T-helper 17 cell (primary cell): ENCODE measurements at regions not wholly inside any gene's neighbourhood (a gene's known extent, or its start where the extent isn't known, plus 50 kb on each side); places are given as distances from the start of the nearest gene placed in this dataset.
A peak's percentile ranks its signal among the peaks of the same experiment; 100 is the strongest.

ENCODE experiments used
- ATAC-seq: fragments of 150-1000 bp; cut with Tn5 transposase; 2 replicates; pipeline ENCODE4 v1.10.0; 2021; ENCODE audit warnings: mild to moderate bottlenecking, moderate library complexity
- DNase-seq, 3 donors: peaks; one replicate each; pipeline versions ENCODE4 v3.0.0 to v3.0.0-alpha.2; 2020 to 2021
- H3K9me3 ChIP-seq: one replicate; pipeline ENCODE4 v1.7.0; 2013; ENCODE audit warnings: low read length, mild to moderate bottlenecking; ENCODE audit not compliant: control insufficient read depth, poor library complexity, severe bottlenecking
- H3K27ac Mint-ChIP-seq: one replicate; pipeline ENCODE4 v1.8.0; 2022; ENCODE audit warnings: mild to moderate bottlenecking, moderate library complexity, mixed read lengths
- H3K27me3 Mint-ChIP-seq: one replicate; pipeline ENCODE4 v1.8.0; 2022; ENCODE audit warnings: mixed read lengths
- H3K36me3 Mint-ChIP-seq: one replicate; pipeline ENCODE4 v1.8.0; 2022; ENCODE audit warnings: low read depth, mixed read lengths
- H3K4me1 Mint-ChIP-seq: one replicate; pipeline ENCODE4 v1.8.0; 2022; ENCODE audit warnings: mild to moderate bottlenecking, mixed read lengths
- H3K4me3 Mint-ChIP-seq: one replicate; pipeline ENCODE4 v1.8.0; 2022; ENCODE audit warnings: mild to moderate bottlenecking, moderate library complexity, mixed read lengths

GRCh38 chr14:34241185-34241711 lies 220.8 kb downstream of the SPTSSA start:
- H3K36me3 Mint-ChIP-seq: peaks cover 2% of the 10 kb centered on the region
- H3K27me3 Mint-ChIP-seq: peaks cover 28% of the 10 kb centered on the region
- no peaks in the 10 kb centered on the region for H3K4me1 Mint-ChIP-seq
- no peak for DNase-seq
- ATAC-seq: no peak
- H3K27ac Mint-ChIP-seq: no peak overlapping the region
- H3K4me3 Mint-ChIP-seq: no peak overlapping the region
- H3K9me3 ChIP-seq: no peaks in the 10 kb centered on the region

- Mint-ChIP-seq H3K36me3 (no peaks in the 10 kb centered on the region), H3K27me3 (peaks cover 28% of the 10 kb centered on the region), H3K27ac (no peak overlapping the region), H3K4me1 (no peaks in the 10 kb centered on the region), H3K4me3 (no peak overlapping the region)
- ATAC-seq (no peak), DNase-seq (no peak)
- no peaks in the 10 kb centered on the region for H3K9me3 ChIP-seq
These were observed 223.4 kb downstream of the SPTSSA start for GRCh38 chr14:34238610-34239009.

- H3K9me3 ChIP-seq: no peaks in the 10 kb centered on the region
- H3K27ac Mint-ChIP-seq: no peak overlapping the region
- no peak overlapping the region for H3K4me3 Mint-ChIP-seq
- no peaks in the 10 kb centered on the region for H3K36me3 Mint-ChIP-seq
- H3K4me1 Mint-ChIP-seq: no peaks in the 10 kb centered on the region
- ATAC-seq (no peak), DNase-seq (no peak)
- peaks cover 19% of the 10 kb centered on the region for H3K27me3 Mint-ChIP-seq
These were observed 224.4 kb downstream of the SPTSSA start for GRCh38 chr14:34237677-34238076.

GRCh38 chr14:34237081-34237480 lies 225.0 kb downstream of the SPTSSA start:
- no peak for DNase-seq
- H3K27ac Mint-ChIP-seq: no peak overlapping the region
- ATAC-seq: no peak

GRCh38 chr14:34235643-34236300 lies 226.3 kb downstream of the SPTSSA start:
- no peaks in the 10 kb centered on the region for H3K9me3 ChIP-seq
- H3K4me3 Mint-ChIP-seq: no peak overlapping the region
- no peaks in the 10 kb centered on the region for H3K4me1 Mint-ChIP-seq
- DNase-seq: no peak
- ATAC-seq: no peak
- H3K27me3 Mint-ChIP-seq: peaks cover 27% of the 10 kb centered on the region
- no peak overlapping the region for H3K27ac Mint-ChIP-seq
- no peaks in the 10 kb centered on the region for H3K36me3 Mint-ChIP-seq

More at GRCh38 chr14:34237081-34237480, 225.0 kb downstream of the SPTSSA start:
- no peaks in the 10 kb centered on the region for H3K4me1 Mint-ChIP-seq
- no peak overlapping the region for H3K4me3 Mint-ChIP-seq
- H3K9me3 ChIP-seq: no peaks in the 10 kb centered on the region
- H3K27me3 Mint-ChIP-seq: peaks cover 19% of the 10 kb centered on the region
- H3K36me3 Mint-ChIP-seq: no peaks in the 10 kb centered on the region

GRCh38 chr14:34234258-34234657 lies 227.8 kb downstream of the SPTSSA start:
- H3K9me3 ChIP-seq: no peaks in the 10 kb centered on the region
- Mint-ChIP-seq H3K27me3 (peaks cover 21% of the 10 kb centered on the region), H3K27ac (no peak overlapping the region), H3K4me3 (no peak overlapping the region), H3K4me1 (no peaks in the 10 kb centered on the region), H3K36me3 (no peaks in the 10 kb centered on the region)
- DNase-seq (no peak), ATAC-seq (no peak)

GRCh38 chr14:34233619-34234018 lies 228.4 kb downstream of the SPTSSA start:
- no peaks in the 10 kb centered on the region for H3K36me3 Mint-ChIP-seq
- H3K27ac Mint-ChIP-seq: no peak overlapping the region
- no peak for DNase-seq
- no peaks in the 10 kb centered on the region for H3K4me1 Mint-ChIP-seq
- H3K27me3 Mint-ChIP-seq: peaks cover 20% of the 10 kb centered on the region
- no peaks in the 10 kb centered on the region for H3K9me3 ChIP-seq
- ATAC-seq: no peak
- H3K4me3 Mint-ChIP-seq: no peak overlapping the region

GRCh38 chr14:34232790-34233189 lies 229.2 kb downstream of the SPTSSA start:
- H3K27ac Mint-ChIP-seq: no peak overlapping the region
- no peak overlapping the region for H3K4me3 Mint-ChIP-seq
- H3K27me3 Mint-ChIP-seq: peaks cover 15% of the 10 kb centered on the region
- H3K36me3 Mint-ChIP-seq: no peaks in the 10 kb centered on the region
- no peak for ATAC-seq
- H3K4me1 Mint-ChIP-seq: peaks cover 6% of the 10 kb centered on the region
- no peaks in the 10 kb centered on the region for H3K9me3 ChIP-seq
- no peak for DNase-seq

- Mint-ChIP-seq H3K4me3 (no peak overlapping the region), H3K4me1 (peaks cover 9% of the 10 kb centered on the region), H3K36me3 (no peaks in the 10 kb centered on the region), H3K27ac (no peak overlapping the region), H3K27me3 (peaks cover 14% of the 10 kb centered on the region)
- DNase-seq (no peak), ATAC-seq (no peak)
- no peaks in the 10 kb centered on the region for H3K9me3 ChIP-seq
These were observed 230.4 kb downstream of the SPTSSA start for GRCh38 chr14:34231626-34232025.

GRCh38 chr14:34229140-34229539 lies 232.9 kb downstream of the SPTSSA start:
- Mint-ChIP-seq H3K36me3 (no peaks in the 10 kb centered on the region), H3K4me3 (no peak overlapping the region), H3K27ac (no peak overlapping the region), H3K27me3 (peaks cover 14% of the 10 kb centered on the region), H3K4me1 (peaks cover 9% of the 10 kb centered on the region)
- DNase-seq (no peak), ATAC-seq (no peak)
- no peaks in the 10 kb centered on the region for H3K9me3 ChIP-seq

GRCh38 chr14:34228650-34228976 lies 233.4 kb downstream of the SPTSSA start:
- ATAC-seq (no peak), DNase-seq (no peak)
- peaks cover 16% of the 10 kb centered on the region for H3K27me3 Mint-ChIP-seq
- no peaks in the 10 kb centered on the region for H3K9me3 ChIP-seq
- H3K27ac Mint-ChIP-seq: no peak overlapping the region
- H3K4me1 Mint-ChIP-seq: peaks cover 9% of the 10 kb centered on the region
- no peak overlapping the region for H3K4me3 Mint-ChIP-seq
- H3K36me3 Mint-ChIP-seq: no peaks in the 10 kb centered on the region

- Mint-ChIP-seq H3K4me3 (peak overlapping the region; percentile 84), H3K27me3 (peaks cover 20% of the 10 kb centered on the region), H3K27ac (no peak overlapping the region), H3K36me3 (no peaks in the 10 kb centered on the region), H3K4me1 (peaks cover 9% of the 10 kb centered on the region)
- DNase-seq: peak; percentile 23 to 43 (median 28)
- ATAC-seq: peak; percentile 90
- no peaks in the 10 kb centered on the region for H3K9me3 ChIP-seq
These were observed 234.0 kb downstream of the SPTSSA start for GRCh38 chr14:34227834-34228649.

GRCh38 chr14:34224221-34224620 lies 237.8 kb downstream of the SPTSSA start:
- peaks cover 24% of the 10 kb centered on the region for H3K27me3 Mint-ChIP-seq
- ATAC-seq (no peak), DNase-seq (no peak)
- H3K9me3 ChIP-seq: no peaks in the 10 kb centered on the region
- peaks cover 2% of the 10 kb centered on the region for H3K36me3 Mint-ChIP-seq
- H3K27ac Mint-ChIP-seq: no peak overlapping the region
- H3K4me1 Mint-ChIP-seq: peaks cover 17% of the 10 kb centered on the region
- no peak overlapping the region for H3K4me3 Mint-ChIP-seq
